ENCODE measurements at regions not wholly inside any gene's neighbourhood (a gene's known extent, or its start where the extent isn't known, plus 50 kb on each side); places are given as distances from the start of the nearest gene placed in this dataset.

- TF ChIP-seq CTCF (conservative IDR thresholded peaks at IDR 0.05; ENCODE audit: low read depth, low read length), result no peak
- TF ChIP-seq EZH2 (IDR thresholded peaks at IDR 0.05; ENCODE audit: borderline replicate concordance, low read depth, low read length, poor library complexity, severe bottlenecking), result no peak
Observed at GRCh38 chr10:91034494-91035159, 113.7 kb upstream of the ANKRD1 start.

Measured in A673 (cell line).